ENCODE measurements at regions not wholly inside any gene's neighbourhood (a gene's known extent, or its start where the extent isn't known, plus 50 kb on each side); places are given as distances from the start of the nearest gene placed in this dataset.

GRCh38 chr1:65688215-65688566 lies 104.5 kb upstream of the PDE4B start:
- TF ChIP-seq, protein P1, sequence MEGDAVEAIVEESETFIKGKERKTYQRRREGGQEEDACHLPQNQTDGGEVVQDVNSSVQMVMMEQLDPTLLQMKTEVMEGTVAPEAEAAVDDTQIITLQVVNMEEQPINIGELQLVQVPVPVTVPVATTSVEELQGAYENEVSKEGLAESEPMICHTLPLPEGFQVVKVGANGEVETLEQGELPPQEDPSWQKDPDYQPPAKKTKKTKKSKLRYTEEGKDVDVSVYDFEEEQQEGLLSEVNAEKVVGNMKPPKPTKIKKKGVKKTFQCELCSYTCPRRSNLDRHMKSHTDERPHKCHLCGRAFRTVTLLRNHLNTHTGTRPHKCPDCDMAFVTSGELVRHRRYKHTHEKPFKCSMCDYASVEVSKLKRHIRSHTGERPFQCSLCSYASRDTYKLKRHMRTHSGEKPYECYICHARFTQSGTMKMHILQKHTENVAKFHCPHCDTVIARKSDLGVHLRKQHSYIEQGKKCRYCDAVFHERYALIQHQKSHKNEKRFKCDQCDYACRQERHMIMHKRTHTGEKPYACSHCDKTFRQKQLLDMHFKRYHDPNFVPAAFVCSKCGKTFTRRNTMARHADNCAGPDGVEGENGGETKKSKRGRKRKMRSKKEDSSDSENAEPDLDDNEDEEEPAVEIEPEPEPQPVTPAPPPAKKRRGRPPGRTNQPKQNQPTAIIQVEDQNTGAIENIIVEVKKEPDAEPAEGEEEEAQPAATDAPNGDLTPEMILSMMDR (IDR thresholded peaks at IDR 0.05; ENCODE audit: borderline replicate concordance, extremely low read depth, low read length, poor library complexity, severe bottlenecking) = no peak
- TF ChIP-seq EZH2 (IDR thresholded peaks at IDR 0.05; ENCODE audit: borderline replicate concordance, low read depth, low read length, severe bottlenecking) = no peak

Data from DND-41 (cell line).